IMR-90 (cell line): ENCODE measurements at regions not wholly inside any gene's neighbourhood (a gene's known extent, or its start where the extent isn't known, plus 50 kb on each side); places are given as distances from the start of the nearest gene placed in this dataset.

ENCODE experiments used
- ATAC-seq: fragments of 200-7000 bp; cut with Tn5 transposase; 2 replicates; pipeline ENCODE4 v1.9.1; 2020; ENCODE audit warnings: low read depth, mild to moderate bottlenecking, moderate library complexity
- BruUV-seq: library from RNA; stranded (reverse); fragments of 400-500 nt; replicated peaks from 2 replicates; lab custom pipeline; 2021; lab: Mats Ljungman, UMichigan
- CTCF ChIA-PET: fragments of 300-600 bp; formaldehyde crosslinking; extraction: SDS; loops from one replicate; lab custom pipeline; 2021; ENCODE audit warnings: antibody characterized with exemption; lab: Yijun Ruan, JAX
- POLR2A ChIA-PET: fragments of 300-600 bp; sonication (Branson Sonifier 250); formaldehyde crosslinking; loops from one replicate; lab custom pipeline; 2022; ENCODE audit warnings: antibody characterized with exemption; ENCODE audit not compliant: unreplicated experiment; lab: Charles Lee
- DNase-seq: peaks from one replicate; pipeline ENCODE4 v3.0.0; 2013
- H2AFZ ChIP-seq: replicated peaks from 2 replicates; pipeline ENCODE3; 2013; ENCODE audit warnings: low read length, mild to moderate bottlenecking; ENCODE audit not compliant: poor library complexity
- H2AK5ac ChIP-seq: 2 replicates; pipeline ENCODE4 v1.6.1; 2013; ENCODE audit warnings: low read depth, low read length, inconsistent platforms
- H2AK9ac ChIP-seq: replicated peaks from 2 replicates; pipeline ENCODE3; 2013; ENCODE audit warnings: mild to moderate bottlenecking, low read depth, low read length, moderate library complexity; ENCODE audit not compliant: poor library complexity
- H2BK120ac ChIP-seq: 2 replicates; pipeline ENCODE4 v1.6.1; 2013; ENCODE audit warnings: low read depth, low read length, inconsistent platforms
- H2BK15ac ChIP-seq: 3 replicates; pipeline ENCODE4 v1.6.1; 2013; ENCODE audit warnings: low read depth, low read length, inconsistent platforms
- H2BK20ac ChIP-seq: 2 replicates; pipeline ENCODE4 v1.6.1; 2013; ENCODE audit warnings: low read depth, mild to moderate bottlenecking, inconsistent platforms, low read length, moderate library complexity
- H2BK5ac ChIP-seq: 2 replicates; pipeline ENCODE4 v1.6.1; 2013; ENCODE audit warnings: mild to moderate bottlenecking, low read depth, low read length, inconsistent platforms; ENCODE audit not compliant: poor library complexity, severe bottlenecking
- H3K14ac ChIP-seq: replicated peaks from 2 replicates; pipeline ENCODE4 v1.6.1; 2013; ENCODE audit warnings: low read depth, low read length, inconsistent platforms
- H3K18ac ChIP-seq: 2 replicates; pipeline ENCODE4 v1.6.1; 2013; ENCODE audit warnings: low read depth, low read length, control low read depth
- H3K23ac ChIP-seq: 2 replicates; pipeline ENCODE4 v1.6.1; 2013; ENCODE audit warnings: low read depth, low read length, inconsistent platforms
- H3K27ac ChIP-seq: 2 replicates; pipeline ENCODE4 v1.5.1; 2013; ENCODE audit warnings: mild to moderate bottlenecking, control low read depth, low read length; ENCODE audit not compliant: insufficient read depth
- H3K27me3 ChIP-seq: 2 replicates; pipeline ENCODE4 v1.6.1; 2013; ENCODE audit warnings: low read length; ENCODE audit not compliant: control insufficient read depth, insufficient read depth
- H3K36me3 ChIP-seq: 2 replicates; pipeline ENCODE4 v1.6.1; 2013; ENCODE audit warnings: low read length, mixed read lengths; ENCODE audit not compliant: control insufficient read depth, insufficient read depth
- H3K4ac ChIP-seq: 2 replicates; pipeline ENCODE4 v1.6.1; 2013; ENCODE audit warnings: low read depth, low read length, inconsistent platforms
- H3K4me1 ChIP-seq: 2 replicates; pipeline ENCODE4 v1.6.1; 2013; ENCODE audit warnings: low read length, mixed read lengths; ENCODE audit not compliant: control insufficient read depth, insufficient read depth
- H3K4me2 ChIP-seq: 2 replicates; pipeline ENCODE4 v1.6.1; 2013; ENCODE audit warnings: low read depth, mild to moderate bottlenecking, control low read depth, low read length, moderate library complexity
- H3K4me3 ChIP-seq: 2 replicates; pipeline ENCODE4 v1.5.1; 2013; ENCODE audit warnings: low read depth, mild to moderate bottlenecking, control low read depth, low read length, moderate library complexity; ENCODE audit not compliant: insufficient read depth
- H3K56ac ChIP-seq: 2 replicates; pipeline ENCODE4 v1.6.1; 2013; ENCODE audit warnings: low read length, inconsistent platforms; ENCODE audit not compliant: insufficient read depth; ENCODE audit errors: extremely low read depth
- H3K79me1 ChIP-seq, 2 experiments: 2 replicates each; pipeline ENCODE4 v1.6.1; 2013; ENCODE audit warnings: low read length in 2 of 2, inconsistent platforms in 1 of 2, low read depth in 1 of 2
- H3K9ac ChIP-seq: 2 replicates; pipeline ENCODE4 v1.6.1; 2013; ENCODE audit warnings: low read depth, low read length, control low read depth
- H3K9me1 ChIP-seq: 2 replicates; pipeline ENCODE4 v1.6.1; 2013; ENCODE audit warnings: low read length, inconsistent platforms; ENCODE audit not compliant: insufficient read depth
- H3K9me3 ChIP-seq: 2 replicates; pipeline ENCODE4 v1.6.1; 2013; ENCODE audit warnings: low read length; ENCODE audit not compliant: control insufficient read depth, insufficient read depth
- H4K20me1 ChIP-seq: 2 replicates; pipeline ENCODE4 v1.6.1; 2013; ENCODE audit warnings: low read length, inconsistent platforms; ENCODE audit not compliant: insufficient read depth
- H4K5ac ChIP-seq: 2 replicates; pipeline ENCODE4 v1.6.1; 2013; ENCODE audit warnings: mild to moderate bottlenecking, low read depth, low read length, control low read depth
- H4K8ac ChIP-seq, 2 experiments: 2 replicates each; pipeline ENCODE4 v1.6.1; 2013; ENCODE audit warnings: low read depth in 2 of 2, low read length in 2 of 2, control low read depth in 1 of 2, inconsistent platforms in 1 of 2
- H4K91ac ChIP-seq: 2 replicates; pipeline ENCODE4 v1.6.1; 2013; ENCODE audit warnings: low read depth, low read length, inconsistent platforms; ENCODE audit not compliant: insufficient read depth
- BHLHE40 ChIP-seq: fragments of 150-350 bp; IDR thresholded peaks from 2 replicates; pipeline ENCODE4 v1.6.1; 2016; ENCODE audit warnings: mild to moderate bottlenecking, low read depth, low read length
- CEBPB ChIP-seq: IDR thresholded peaks from 2 replicates; pipeline ENCODE4 v1.6.1; 2012; ENCODE audit warnings: low read depth, low read length, improper control_type of control experiment
- CHD1 ChIP-seq: IDR thresholded peaks from 2 replicates; pipeline ENCODE4 v1.6.1; 2012; ENCODE audit warnings: low read depth, low read length, improper control_type of control experiment
- CTCF ChIP-seq: conservative IDR thresholded peaks from 2 replicates; pipeline ENCODE4 v1.5.1; 2012; ENCODE audit warnings: mild to moderate bottlenecking, low read depth, low read length, improper control_type of control experiment
- FOS ChIP-seq: fragments of 150-350 bp; IDR thresholded peaks from 2 replicates; pipeline ENCODE4 v1.6.1; 2016; ENCODE audit warnings: low read depth, low read length
- MAFK ChIP-seq: IDR thresholded peaks from 2 replicates; pipeline ENCODE4 v1.6.1; 2012; ENCODE audit warnings: low read depth, low read length, improper control_type of control experiment
- MAZ ChIP-seq: IDR thresholded peaks from 2 replicates; pipeline ENCODE4 v1.6.1; 2012; ENCODE audit warnings: low read depth, mild to moderate bottlenecking, low read length, improper control_type of control experiment, moderate library complexity, borderline replicate concordance
- MXI1 ChIP-seq: IDR thresholded peaks from 2 replicates; pipeline ENCODE4 v1.6.1; 2012; ENCODE audit warnings: low read depth, mild to moderate bottlenecking, low read length, moderate library complexity, borderline replicate concordance
- NFE2L2 ChIP-seq: fragments of 150-350 bp; IDR thresholded peaks from 2 replicates; pipeline ENCODE4 v1.6.1; 2016; ENCODE audit warnings: low read depth, mild to moderate bottlenecking, low read length
- POLR2A ChIP-seq: IDR thresholded peaks from 2 replicates; pipeline ENCODE4 v1.6.1; 2012; ENCODE audit warnings: mild to moderate bottlenecking, low read depth, low read length
- RAD21 ChIP-seq: IDR thresholded peaks from 2 replicates; pipeline ENCODE4 v1.6.1; 2012; ENCODE audit warnings: low read length, improper control_type of control experiment
- RCOR1 ChIP-seq: IDR thresholded peaks from 2 replicates; pipeline ENCODE4 v1.6.1; 2012; ENCODE audit warnings: mild to moderate bottlenecking, low read length, improper control_type of control experiment; ENCODE audit not compliant: insufficient replicate concordance
- RFX5 ChIP-seq: IDR thresholded peaks from 2 replicates; pipeline ENCODE4 v1.8.0; 2012; ENCODE audit warnings: low read depth, mild to moderate bottlenecking, low read length, moderate library complexity
- WGBS, 2 experiments: methylation state at CpG; one replicate each; pipeline versions ENCODE4 v1.1.5 to v1.1.7; 2013; ENCODE audit warnings: missing lambda C conversion rate in 2 of 2; ENCODE audit not compliant: insufficient read length in 1 of 2; ENCODE audit errors: extremely low coverage in 2 of 2; 5-methylcytosine and 5-hydroxymethylcytosine counted together
- dilution Hi-C: fragments of 300-500 bp; cut with HindIII; formaldehyde crosslinking; loops from one replicate; pipeline ENCODE4 v1.14.3; 2018; ENCODE audit warnings: low sequenced_read_pairs; ENCODE audit not compliant: unreplicated experiment
- in situ Hi-C: fragments of 300-500 bp; cut with MboI; formaldehyde crosslinking; loops from 3 replicates; pipeline ENCODE4 v1.14.3; 2019; ENCODE audit warnings: low sequenced_read_pairs, inconsistent platforms, mixed read lengths
- intact Hi-C: fragments of 100-400 bp; cut with micrococcal nuclease; formaldehyde crosslinking; loops from 2 replicates; pipeline ENCODE4 v1.10.0; 2022
- TF ChIP-seq, protein P1 (sequence below): fragments of 150-350 bp; IDR thresholded peaks from 2 replicates; pipeline ENCODE4 v1.6.1; 2017; ENCODE audit warnings: mild to moderate bottlenecking, antibody characterized with exemption, low read length, low read depth
- TF ChIP-seq, protein P2 (sequence below): fragments of 150-350 bp; IDR thresholded peaks from 2 replicates; pipeline ENCODE4 v1.6.1; 2016; ENCODE audit warnings: low read depth, mild to moderate bottlenecking, low read length, moderate library complexity, borderline replicate concordance

GRCh38 chr6:84353459-84354423, 126.3 kb upstream of the CEP162 start:
- WGBS, 2 experiments, result 50% methylated on average over 2 of the region's 5 CpGs; no CpG with 5 or more reads in 1 of the 2 experiments
- H3K4ac ChIP-seq, result no peak overlapping the region
- H3K27ac ChIP-seq, result no peak overlapping the region
- no peak for TF ChIP-seq BHLHE40
- TF ChIP-seq RFX5, result no peak
- TF ChIP-seq MAFK, result no peak
- TF ChIP-seq NFE2L2, result no peak
- TF ChIP-seq FOS, result no peak
- TF ChIP-seq RAD21, result no peak
- TF ChIP-seq MAZ, result no peak
- no peak for TF ChIP-seq POLR2A
- no peak for TF ChIP-seq MXI1
- no peak for TF ChIP-seq CEBPB
- TF ChIP-seq, protein P1, sequence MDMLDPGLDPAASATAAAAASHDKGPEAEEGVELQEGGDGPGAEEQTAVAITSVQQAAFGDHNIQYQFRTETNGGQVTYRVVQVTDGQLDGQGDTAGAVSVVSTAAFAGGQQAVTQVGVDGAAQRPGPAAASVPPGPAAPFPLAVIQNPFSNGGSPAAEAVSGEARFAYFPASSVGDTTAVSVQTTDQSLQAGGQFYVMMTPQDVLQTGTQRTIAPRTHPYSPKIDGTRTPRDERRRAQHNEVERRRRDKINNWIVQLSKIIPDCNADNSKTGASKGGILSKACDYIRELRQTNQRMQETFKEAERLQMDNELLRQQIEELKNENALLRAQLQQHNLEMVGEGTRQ, result no peak
- TF ChIP-seq, protein P2, sequence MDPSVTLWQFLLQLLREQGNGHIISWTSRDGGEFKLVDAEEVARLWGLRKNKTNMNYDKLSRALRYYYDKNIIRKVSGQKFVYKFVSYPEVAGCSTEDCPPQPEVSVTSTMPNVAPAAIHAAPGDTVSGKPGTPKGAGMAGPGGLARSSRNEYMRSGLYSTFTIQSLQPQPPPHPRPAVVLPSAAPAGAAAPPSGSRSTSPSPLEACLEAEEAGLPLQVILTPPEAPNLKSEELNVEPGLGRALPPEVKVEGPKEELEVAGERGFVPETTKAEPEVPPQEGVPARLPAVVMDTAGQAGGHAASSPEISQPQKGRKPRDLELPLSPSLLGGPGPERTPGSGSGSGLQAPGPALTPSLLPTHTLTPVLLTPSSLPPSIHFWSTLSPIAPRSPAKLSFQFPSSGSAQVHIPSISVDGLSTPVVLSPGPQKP, result no peak
- TF ChIP-seq CHD1, result no peak
- no peak for TF ChIP-seq RCOR1
- no peak for TF ChIP-seq CTCF

More at GRCh38 chr6:84353459-84354423, 126.3 kb upstream of the CEP162 start:
- Histone ChIP-seq H3K4me2 (no peak overlapping the region), H3K9me1 (no peaks in the 10 kb centered on the region), H3K14ac (no peak overlapping the region), H2BK15ac (no peak overlapping the region), H3K23ac (no peak overlapping the region), H4K5ac (no peak overlapping the region), H3K79me1 (no peaks in the 10 kb centered on the region), H3K9me3 (no peaks in the 10 kb centered on the region), H2BK5ac (no peak overlapping the region), H2BK120ac (no peak overlapping the region), H2AFZ (no peak overlapping the region), H4K8ac (no peak overlapping the region), H2AK9ac (no peak overlapping the region), H3K27me3 (no peaks in the 10 kb centered on the region), H3K18ac (no peak overlapping the region), H3K56ac (no peak overlapping the region), H2AK5ac (no peak overlapping the region), H3K4me1 (no peaks in the 10 kb centered on the region), H3K9ac (no peak overlapping the region), H3K36me3 (no peaks in the 10 kb centered on the region), H4K20me1 (no peaks in the 10 kb centered on the region), H3K4me3 (no peak overlapping the region), H2BK20ac (no peak overlapping the region), H4K91ac (no peak overlapping the region)
- ChIA-PET CTCF (no interaction called here), POLR2A (no interaction called here)
- dilution Hi-C loops (no loop called here), in situ Hi-C loops (no loop called here), intact Hi-C loops (no loop called here)
- no TSS peak for BruUV-seq
- ATAC-seq, result no peak
- DNase-seq, result no peak
